GM11168 (cell line): ENCODE measurements at regions not wholly inside any gene's neighbourhood (a gene's known extent, or its start where the extent isn't known, plus 50 kb on each side); places are given as distances from the start of the nearest gene placed in this dataset.
"Not testable (repeated sequence)": the region's sequence is repeated elsewhere in the genome, so short reads cannot be mapped to it uniquely, and the experiment has no call there.

Source experiments
- in situ Hi-C: fragments of 300-500 bp; cut with MboI; formaldehyde crosslinking; loops from one replicate; pipeline ENCODE4 v1.12.0; 2022; ENCODE audit warnings: low sequenced_read_pairs; ENCODE audit not compliant: unreplicated experiment

GRCh38 chr2:235105821-235106359 lies 154.1 kb downstream of the SH3BP4 start:
- in situ Hi-C loops: no loop called here

DNA sequence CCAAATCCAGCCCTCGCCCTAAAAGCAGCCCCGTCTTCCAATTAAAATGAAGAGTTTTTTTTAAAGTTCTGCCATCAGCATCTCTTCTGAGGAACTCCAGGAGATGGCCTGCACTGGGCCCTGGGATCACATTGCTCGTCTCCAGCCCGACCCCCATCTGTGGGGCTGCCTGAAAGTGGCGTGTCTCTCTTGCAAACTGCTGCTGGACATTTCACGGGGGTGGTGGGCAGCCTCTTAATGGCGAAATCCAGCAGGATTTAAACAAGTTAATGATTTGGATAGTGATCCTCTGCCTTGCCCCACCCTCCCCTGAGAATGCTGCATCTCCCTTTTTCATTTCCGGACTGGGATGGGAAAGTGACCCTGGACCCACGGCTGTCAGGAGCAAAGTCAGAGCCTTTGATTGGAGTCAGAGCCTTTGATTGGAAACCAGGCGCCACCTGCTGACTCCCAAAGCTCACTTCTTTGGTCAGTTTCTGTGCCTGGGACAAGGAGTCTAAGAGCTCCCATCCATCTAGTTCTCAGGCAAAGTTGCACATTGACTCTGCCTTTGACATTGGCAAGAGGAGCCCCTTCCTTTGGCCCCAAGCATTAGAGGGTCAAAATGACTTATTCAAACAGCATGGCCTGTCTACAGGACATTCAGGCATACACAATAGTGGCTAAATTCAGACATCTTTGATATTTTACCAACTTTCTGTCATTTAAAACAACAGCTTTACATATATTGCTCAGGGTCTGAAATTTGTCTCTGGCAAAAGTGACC lies 155.2 kb downstream of the SH3BP4 start:
- in situ Hi-C loops: no loop called here

GRCh38 chr2:235107640-235107951 lies 155.8 kb downstream of the SH3BP4 start:
- in situ Hi-C loops: no loop called here

GRCh38 chr2:235109561-235109960 lies 157.7 kb downstream of the SH3BP4 start:
- in situ Hi-C loops: not testable (repeated sequence)

DNA sequence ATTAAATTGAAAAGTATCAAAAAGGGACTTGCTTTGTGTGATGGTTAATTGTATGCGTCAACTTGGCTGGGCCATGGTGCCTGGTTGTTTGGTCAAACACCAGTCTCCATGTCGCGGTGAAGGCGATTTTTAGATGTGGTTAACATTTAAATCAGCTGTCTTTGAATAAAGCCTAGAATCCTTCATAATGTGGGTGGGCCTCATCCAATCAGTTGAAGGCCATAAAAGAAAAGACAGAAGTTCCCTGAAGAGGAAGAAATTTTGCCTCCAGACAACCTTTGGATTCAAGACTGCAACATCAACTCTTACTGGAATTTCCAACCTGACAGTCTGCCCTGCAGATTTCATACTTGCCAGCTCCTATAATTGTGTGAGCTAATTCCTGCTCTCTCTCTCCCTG lies 160.5 kb downstream of the SH3BP4 start:
- in situ Hi-C loops: loop anchor here (10.0 kb wide), 1 partner anchor 558 kb away; no protein-coding TSS in a partner anchor

GRCh38 chr2:235113854-235114253 lies 162.0 kb downstream of the SH3BP4 start:
- in situ Hi-C loops: loop anchor here (10.0 kb wide), 1 partner anchor 559 kb away; no protein-coding TSS in a partner anchor

DNA sequence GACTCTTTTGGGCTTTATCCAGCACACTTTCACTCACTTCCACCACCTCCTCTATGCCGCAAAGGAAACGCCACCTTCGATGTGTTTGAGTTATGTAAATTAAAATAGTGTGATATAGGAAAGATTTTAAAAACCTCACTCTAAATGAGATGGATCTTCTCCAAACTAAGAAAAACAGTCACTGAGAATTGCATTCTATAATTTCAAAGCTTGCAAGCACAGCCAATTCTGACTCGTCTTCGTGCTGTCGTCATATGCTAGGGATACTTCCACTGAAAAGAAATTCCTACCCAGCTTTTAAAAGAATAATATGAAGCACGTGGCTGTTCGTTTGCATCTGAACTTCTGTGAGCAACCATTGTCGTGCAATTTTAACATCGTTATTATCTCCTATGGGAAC lies 162.5 kb downstream of the SH3BP4 start:
- in situ Hi-C loops: loop anchor here (10.0 kb wide), 1 partner anchor 559 kb away; no protein-coding TSS in a partner anchor

GRCh38 chr2:235115521-235115920 lies 163.7 kb downstream of the SH3BP4 start:
- in situ Hi-C loops: loop anchor here (10.0 kb wide), 1 partner anchor 561 kb away; no protein-coding TSS in a partner anchor

- in situ Hi-C loops: loop anchor here (10.0 kb wide), 1 partner anchor 562 kb away; no protein-coding TSS in a partner anchor
Measured at GRCh38 chr2:235116885-235117492, 165.2 kb downstream of the SH3BP4 start.

DNA sequence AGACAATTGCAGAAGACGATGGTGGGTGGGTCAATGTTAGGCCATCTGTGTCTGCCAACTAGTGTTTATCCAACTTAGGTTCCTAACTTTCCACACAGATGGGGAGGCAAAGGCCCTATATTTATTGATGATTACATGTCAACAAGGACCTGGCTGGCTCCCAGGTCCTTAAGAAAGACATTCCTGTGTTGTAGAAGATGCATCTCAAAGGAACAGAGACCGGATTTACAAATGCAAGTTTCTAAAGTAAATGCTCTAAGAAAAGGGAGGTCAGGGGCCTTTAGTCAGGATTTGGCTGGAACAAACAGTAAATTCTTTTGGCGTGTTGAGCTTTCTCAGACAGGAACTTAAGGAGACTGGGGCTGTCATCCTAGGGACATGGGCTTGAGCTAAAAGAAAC lies 175.0 kb downstream of the SH3BP4 start:
- in situ Hi-C loops: no loop called here

- in situ Hi-C loops: no loop called here
Measured at GRCh38 chr2:235127931-235128330, 176.1 kb downstream of the SH3BP4 start.

DNA sequence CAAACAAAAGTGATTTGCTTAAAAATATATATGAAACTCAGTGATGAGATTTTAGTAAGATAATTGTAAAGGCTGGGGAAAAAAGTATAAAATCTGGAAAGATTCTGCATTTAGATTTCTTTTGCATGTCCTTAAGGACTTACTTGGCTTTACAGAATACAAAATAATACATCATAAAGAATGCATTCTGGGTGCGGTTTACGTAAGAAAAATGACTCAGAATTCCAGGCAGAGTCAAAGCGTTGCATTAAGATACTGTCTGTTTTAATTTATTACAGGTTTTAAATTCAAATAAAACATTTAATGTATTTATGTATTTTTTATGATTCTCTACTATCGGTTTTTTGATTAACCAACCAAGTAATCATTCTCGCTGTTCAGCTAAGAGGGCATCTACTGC lies 178.0 kb downstream of the SH3BP4 start:
- in situ Hi-C loops: no loop called here

- in situ Hi-C loops: no loop called here
Measured at GRCh38 chr2:235131334-235132305, 179.8 kb downstream of the SH3BP4 start.

DNA sequence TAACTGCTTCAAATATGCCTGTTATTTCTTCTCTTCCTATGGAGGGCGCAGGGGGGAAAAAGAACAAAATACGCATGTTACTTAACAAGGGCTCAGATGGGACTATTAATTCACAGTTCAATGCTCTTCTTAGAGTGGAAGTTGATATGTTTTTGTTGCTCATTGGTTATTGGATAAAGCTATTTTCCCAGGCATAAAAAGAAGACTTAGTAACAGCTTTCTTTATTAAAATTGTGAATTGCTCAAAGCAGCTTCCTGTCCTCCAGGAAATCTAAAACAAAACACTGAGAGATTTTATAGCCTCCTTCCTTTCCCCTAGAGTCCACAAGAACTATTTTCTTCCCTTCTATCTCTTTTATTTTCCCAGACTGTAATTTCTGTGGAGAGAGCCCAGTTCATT lies 180.8 kb downstream of the SH3BP4 start:
- in situ Hi-C loops: no loop called here

GRCh38 chr2:235133837-235134236 lies 182.0 kb downstream of the SH3BP4 start:
- in situ Hi-C loops: no loop called here

DNA sequence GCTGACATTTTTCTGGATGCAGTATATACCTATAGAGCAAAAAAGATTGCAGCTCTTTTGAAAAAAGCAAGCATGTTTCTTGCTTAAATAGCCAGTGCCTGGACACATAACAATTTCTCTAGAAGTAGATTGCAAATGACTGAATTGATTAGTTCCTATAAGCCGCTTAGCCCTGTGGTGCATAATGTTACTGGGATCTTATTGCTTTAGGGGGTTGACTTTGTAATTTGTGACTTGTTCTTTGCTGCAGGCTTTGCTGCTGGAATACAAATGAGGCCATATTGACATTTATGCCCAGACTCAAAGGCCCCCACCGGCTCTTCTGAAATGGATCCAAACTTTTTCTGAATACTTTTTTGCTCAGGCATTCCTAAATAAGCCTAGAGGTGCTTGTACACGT lies 182.6 kb downstream of the SH3BP4 start:
- in situ Hi-C loops: no loop called here

- in situ Hi-C loops: no loop called here
Measured at GRCh38 chr2:235135195-235135965, 183.6 kb downstream of the SH3BP4 start.

DNA sequence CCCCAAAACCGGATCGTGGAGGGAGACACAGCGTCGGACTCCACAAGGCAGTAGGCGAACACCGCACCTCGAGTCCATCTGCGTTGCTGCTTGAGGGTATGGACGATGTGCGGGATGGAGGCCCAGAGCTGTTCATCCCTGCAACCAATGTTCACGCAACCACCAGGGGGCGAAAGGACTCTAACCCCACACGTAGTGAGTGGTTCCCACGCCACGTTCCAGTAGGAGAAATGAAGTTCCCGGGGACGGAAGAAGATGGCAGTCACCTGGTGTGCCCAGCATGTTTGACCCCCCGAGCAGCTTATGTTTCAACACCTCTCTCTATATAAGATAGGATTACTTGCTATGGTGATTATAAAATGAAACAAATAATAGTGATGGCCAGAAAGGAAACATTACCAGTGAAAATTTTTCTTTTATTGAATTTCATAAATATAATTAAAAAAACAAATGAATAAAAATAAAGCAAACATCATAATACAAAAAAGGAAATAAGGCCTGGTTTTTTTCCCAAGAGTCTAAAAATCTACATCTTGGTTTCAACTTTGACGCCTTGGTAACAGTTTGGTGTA lies 184.3 kb downstream of the SH3BP4 start:
- in situ Hi-C loops: no loop called here

GRCh38 chr2:235138339-235138738 lies 186.5 kb downstream of the SH3BP4 start:
- in situ Hi-C loops: no loop called here
